H9 (cell line): ENCODE measurements at regions not wholly inside any gene's neighbourhood (a gene's known extent, or its start where the extent isn't known, plus 50 kb on each side); places are given as distances from the start of the nearest gene placed in this dataset.

Source experiments
- DNase-seq: peaks from one replicate; pipeline ENCODE4 v3.0.0-alpha.2; 2017
- H2AFZ ChIP-seq: one replicate; pipeline ENCODE4 v1.6.1; 2013; ENCODE audit warnings: mild to moderate bottlenecking, low read length, control low read depth, moderate library complexity
- H2AK5ac ChIP-seq: 2 replicates; pipeline ENCODE4 v1.6.1; 2013; ENCODE audit warnings: low read length, control low read depth, mixed read lengths; ENCODE audit not compliant: insufficient read length
- H2BK120ac ChIP-seq: one replicate; pipeline ENCODE4 v1.6.1; 2013; ENCODE audit warnings: low read depth, mild to moderate bottlenecking, low read length, control low read depth, inconsistent platforms; ENCODE audit not compliant: poor library complexity, severe bottlenecking
- H2BK12ac ChIP-seq: 2 replicates; pipeline ENCODE4 v1.6.1; 2013; ENCODE audit warnings: low read length, control low read depth, mixed read lengths, low read depth; ENCODE audit not compliant: insufficient read length
- H2BK15ac ChIP-seq: 2 replicates; pipeline ENCODE4 v1.6.1; 2013; ENCODE audit warnings: low read depth, low read length, control low read depth
- H2BK20ac ChIP-seq: one replicate; pipeline ENCODE4 v1.6.1; 2013; ENCODE audit warnings: low read depth, mild to moderate bottlenecking, low read length, control low read depth, inconsistent platforms; ENCODE audit not compliant: poor library complexity, severe bottlenecking
- H2BK5ac ChIP-seq: 2 replicates; pipeline ENCODE4 v1.6.1; 2013; ENCODE audit warnings: low read length, control low read depth, mixed read lengths; ENCODE audit not compliant: insufficient read length
- H3K14ac ChIP-seq: 2 replicates; pipeline ENCODE4 v1.6.1; 2013; ENCODE audit warnings: low read length, control low read depth; ENCODE audit not compliant: insufficient read depth
- H3K18ac ChIP-seq: 2 replicates; pipeline ENCODE4 v1.6.1; 2013; ENCODE audit warnings: low read depth, mild to moderate bottlenecking, mixed read lengths, low read length, control low read depth; ENCODE audit not compliant: insufficient read length
- H3K23ac ChIP-seq: 2 replicates; pipeline ENCODE4 v1.6.1; 2013; ENCODE audit warnings: low read length, control low read depth, mixed read lengths, low read depth; ENCODE audit not compliant: insufficient read length
- H3K23me2 ChIP-seq: 2 replicates; pipeline ENCODE4 v1.6.1; 2013; ENCODE audit warnings: low read depth, mild to moderate bottlenecking, mixed read lengths, low read length, control low read depth; ENCODE audit not compliant: insufficient read length, poor library complexity, severe bottlenecking
- H3K27ac ChIP-seq: 2 replicates; pipeline ENCODE4 v1.5.1; 2013; ENCODE audit warnings: low read length, control low read depth, mixed read lengths, low read depth; ENCODE audit not compliant: insufficient read length
- H3K27me3 ChIP-seq: 2 replicates; pipeline ENCODE4 v1.6.1; 2013; ENCODE audit warnings: low read length, control low read depth, inconsistent platforms; ENCODE audit not compliant: insufficient read depth
- H3K4ac ChIP-seq: 2 replicates; pipeline ENCODE4 v1.6.1; 2013; ENCODE audit warnings: low read depth, mild to moderate bottlenecking, control low read depth, inconsistent platforms, low read length, moderate library complexity
- H3K4me1 ChIP-seq: 2 replicates; pipeline ENCODE4 v1.6.1; 2013; ENCODE audit warnings: low read length, control low read depth, inconsistent platforms; ENCODE audit not compliant: insufficient read depth
- H3K4me2 ChIP-seq: 2 replicates; pipeline ENCODE4 v1.6.1; 2013; ENCODE audit warnings: low read length, control low read depth, mixed read lengths; ENCODE audit not compliant: insufficient read length, insufficient read depth
- H3K56ac ChIP-seq: 2 replicates; pipeline ENCODE4 v1.6.1; 2013; ENCODE audit warnings: low read depth, mild to moderate bottlenecking, mixed read lengths, low read length, control low read depth; ENCODE audit not compliant: insufficient read length
- H3K79me1 ChIP-seq: 2 replicates; pipeline ENCODE4 v1.6.1; 2013; ENCODE audit warnings: low read depth, mild to moderate bottlenecking, moderate library complexity, low read length, control low read depth, inconsistent platforms; ENCODE audit not compliant: insufficient read depth, poor library complexity, severe bottlenecking
- H3K79me2 ChIP-seq: 2 replicates; pipeline ENCODE4 v1.6.1; 2013; ENCODE audit warnings: low read length, control low read depth, inconsistent platforms; ENCODE audit not compliant: insufficient read depth
- H3K9ac ChIP-seq: 2 replicates; pipeline ENCODE4 v1.6.1; 2013; ENCODE audit warnings: low read length, control low read depth, mixed read lengths; ENCODE audit not compliant: insufficient read length; ENCODE audit errors: extremely low read depth
- H3K9me3 ChIP-seq: one replicate; pipeline ENCODE4 v1.6.1; 2013; ENCODE audit warnings: low read depth, low read length, inconsistent platforms; ENCODE audit not compliant: control insufficient read depth
- H3T11ph ChIP-seq: one replicate; pipeline ENCODE4 v1.6.1; 2013; ENCODE audit warnings: mild to moderate bottlenecking, low read length, control low read depth, inconsistent platforms
- H4K20me1 ChIP-seq: one replicate; pipeline ENCODE4 v1.6.1; 2013; ENCODE audit not compliant: control insufficient read depth, insufficient read length, insufficient read depth
- H4K5ac ChIP-seq: 2 replicates; pipeline ENCODE4 v1.6.1; 2013; ENCODE audit warnings: low read depth, mild to moderate bottlenecking, mixed read lengths, low read length, control low read depth; ENCODE audit not compliant: insufficient read length
- H4K8ac ChIP-seq: replicated peaks from 2 replicates; pipeline ENCODE4 v1.6.1; 2013; ENCODE audit warnings: low read length, control low read depth, mixed read lengths, low read depth; ENCODE audit not compliant: insufficient read length
- H4K91ac ChIP-seq: 2 replicates; pipeline ENCODE4 v1.6.1; 2013; ENCODE audit warnings: low read depth, mild to moderate bottlenecking, moderate library complexity, mixed read lengths, low read length, control low read depth; ENCODE audit not compliant: insufficient read length
- H3K27ac Mint-ChIP-seq, 3 experiments: 2 replicates in 2 of 3; 3 replicates in 1 of 3; pipeline ENCODE4 v1.8.0; 2020 to 2021; ENCODE audit warnings: mixed read lengths in 3 of 3, mild to moderate bottlenecking in 1 of 3, moderate library complexity in 1 of 3
- H3K27me3 Mint-ChIP-seq: 2 replicates; pipeline ENCODE4 v1.8.0; 2021; ENCODE audit warnings: low read depth, mild to moderate bottlenecking, moderate library complexity, mixed read lengths
- H3K36me3 Mint-ChIP-seq, 3 experiments: 2 replicates in 2 of 3; 3 replicates in 1 of 3; pipeline ENCODE4 v1.8.0; 2020 to 2021; ENCODE audit warnings: low read depth in 3 of 3, mixed read lengths in 3 of 3; ENCODE audit not compliant: insufficient read depth in 1 of 3
- H3K4me1 Mint-ChIP-seq, 2 experiments: 2 replicates each; pipeline ENCODE4 v1.8.0; 2020; ENCODE audit warnings: mixed read lengths in 2 of 2
- H3K4me3 Mint-ChIP-seq, 2 experiments: 2 replicates in 1 of 2; 3 replicates in 1 of 2; pipeline ENCODE4 v1.8.0; 2020 to 2021; ENCODE audit warnings: mild to moderate bottlenecking in 2 of 2, mixed read lengths in 2 of 2, moderate library complexity in 1 of 2
- H3K9me3 Mint-ChIP-seq, 2 experiments: 2 replicates in 1 of 2; 3 replicates in 1 of 2; pipeline ENCODE4 v1.8.0; 2020; ENCODE audit warnings: mild to moderate bottlenecking in 2 of 2, mixed read lengths in 2 of 2, moderate library complexity in 1 of 2
- CTCF ChIP-seq: fragments of 200-600 bp; sonication (generic); conservative IDR thresholded peaks from 3 replicates; pipeline ENCODE4 v1.8.0; 2021; ENCODE audit warnings: antibody characterized with exemption, mild to moderate bottlenecking
- WGBS: extraction: QIAGEN DNeasy Blood & Tissue Kit; methylation state at CpG from one replicate; pipeline ENCODE4 v1.1.7; 2013; ENCODE audit warnings: missing lambda C conversion rate, low lambda C conversion rate, mixed read lengths; ENCODE audit not compliant: insufficient read length; ENCODE audit errors: extremely low coverage; 5-methylcytosine and 5-hydroxymethylcytosine counted together

GRCh38 chr3:56919797-56920195 is 118.0 kb upstream of the ARHGEF3 start:
- H3K9ac ChIP-seq: no peak overlapping the region
- no peak overlapping the region for H3K56ac ChIP-seq
- no peak overlapping the region for H3K27ac Mint-ChIP-seq
- no peak overlapping the region for H4K5ac ChIP-seq
- no peak overlapping the region for H3T11ph ChIP-seq
- H3K79me1 ChIP-seq: no peaks in the 10 kb centered on the region
- no peak overlapping the region for H3K4ac ChIP-seq
- no peak overlapping the region for H3K4me2 ChIP-seq
- H3K23ac ChIP-seq: no peak overlapping the region
- H2BK12ac ChIP-seq: no peak overlapping the region
- H4K91ac ChIP-seq: no peak overlapping the region
- no CpG with 5 or more reads among the region's 4 CpGs for WGBS
- H3K18ac ChIP-seq: no peak overlapping the region
- TF ChIP-seq CTCF: no peak
- no peak overlapping the region for H3K4me3 Mint-ChIP-seq
- H3K9me3 ChIP-seq: no peaks in the 10 kb centered on the region
- H2AK5ac ChIP-seq: no peak overlapping the region
- no peak overlapping the region for H3K14ac ChIP-seq
- no peak overlapping the region for H2BK120ac ChIP-seq
- no peaks in the 10 kb centered on the region for H4K20me1 ChIP-seq
- H3K27me3 Mint-ChIP-seq: peaks cover 2% of the 10 kb centered on the region; the same call in 1 of the 2 replicates
- H4K8ac ChIP-seq: no peak overlapping the region
- no peaks in the 10 kb centered on the region for H3K23me2 ChIP-seq
- no peaks in the 10 kb centered on the region for H3K36me3 Mint-ChIP-seq
- no peak overlapping the region for H2BK20ac ChIP-seq
- peaks cover 38 to 39% of the 10 kb centered on the region in 2 experiments for H3K4me1 Mint-ChIP-seq
- no peaks in the 10 kb centered on the region for H3K9me3 Mint-ChIP-seq
- H3K27me3 ChIP-seq: no peaks in the 10 kb centered on the region
- H3K4me1 ChIP-seq: peaks cover 3% of the 10 kb centered on the region; the same call in 1 of the 2 replicates
- H2BK5ac ChIP-seq: no peak overlapping the region
- no peak overlapping the region for H2AFZ ChIP-seq
- DNase-seq: no peak
- H3K79me2 ChIP-seq: no peaks in the 10 kb centered on the region
- no peak overlapping the region for H2BK15ac ChIP-seq
- no peak overlapping the region for H3K27ac ChIP-seq
